ENCODE measurements at regions not wholly inside any gene's neighbourhood (a gene's known extent, or its start where the extent isn't known, plus 50 kb on each side); places are given as distances from the start of the nearest gene placed in this dataset.
"Not testable (repeated sequence)": the region's sequence is repeated elsewhere in the genome, so short reads cannot be mapped to it uniquely, and the experiment has no call there.

- no peak for DNase-seq (ENCODE audit: low read depth)
- H3K4me3 ChIP-seq (replicated peaks; ENCODE audit: low read depth, low read length): no peak overlapping the region
- no peak for TF ChIP-seq CTCF (IDR thresholded peaks at IDR 0.05; ENCODE audit: low read length, missing control alignments)
Observed at GRCh38 chr21:28391938-28392849, 600.5 kb downstream of the LTN1 start.

GRCh38 chr21:28387220-28387619 is 605.5 kb downstream of the LTN1 start:
- no peak for DNase-seq (ENCODE audit: low read depth)
- no peak overlapping the region for H3K4me3 ChIP-seq (replicated peaks; ENCODE audit: low read depth, low read length)
- TF ChIP-seq CTCF (IDR thresholded peaks at IDR 0.05; ENCODE audit: low read length, missing control alignments): no peak

DNA sequence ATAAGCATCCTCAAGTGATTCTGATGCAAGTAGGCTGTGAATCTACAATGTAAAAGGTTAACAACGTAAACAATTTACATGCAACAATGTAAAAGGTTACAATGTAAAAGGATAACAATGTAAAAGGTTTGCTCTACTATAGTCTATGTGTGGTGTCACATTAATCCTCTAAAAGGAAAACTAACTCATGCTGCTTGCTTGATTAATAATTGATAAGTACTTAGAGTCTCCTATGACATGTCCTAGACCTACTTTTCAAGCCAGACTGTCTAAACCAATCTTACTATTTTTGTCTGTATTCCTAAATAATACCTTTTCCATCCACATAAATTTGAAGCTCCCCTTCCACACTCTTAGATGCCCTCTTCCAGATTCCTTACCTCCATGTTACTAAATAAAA is 606.8 kb downstream of the LTN1 start:
- TF ChIP-seq CTCF (IDR thresholded peaks at IDR 0.05; ENCODE audit: low read length, missing control alignments): no peak
- no peak for DNase-seq (ENCODE audit: low read depth)
- H3K4me3 ChIP-seq (replicated peaks; ENCODE audit: low read depth, low read length): no peak overlapping the region

GRCh38 chr21:28381000-28381745 is 611.5 kb downstream of the LTN1 start:
- not testable (repeated sequence) for H3K4me3 ChIP-seq (replicated peaks; ENCODE audit: low read depth, low read length); DNase-seq (ENCODE audit: low read depth)

GRCh38 chr21:28380241-28380640 is 612.4 kb downstream of the LTN1 start:
- no peak for TF ChIP-seq CTCF (IDR thresholded peaks at IDR 0.05; ENCODE audit: low read length, missing control alignments)
- H3K4me3 ChIP-seq (replicated peaks; ENCODE audit: low read depth, low read length): no peak overlapping the region
- no peak for DNase-seq (ENCODE audit: low read depth)

DNA sequence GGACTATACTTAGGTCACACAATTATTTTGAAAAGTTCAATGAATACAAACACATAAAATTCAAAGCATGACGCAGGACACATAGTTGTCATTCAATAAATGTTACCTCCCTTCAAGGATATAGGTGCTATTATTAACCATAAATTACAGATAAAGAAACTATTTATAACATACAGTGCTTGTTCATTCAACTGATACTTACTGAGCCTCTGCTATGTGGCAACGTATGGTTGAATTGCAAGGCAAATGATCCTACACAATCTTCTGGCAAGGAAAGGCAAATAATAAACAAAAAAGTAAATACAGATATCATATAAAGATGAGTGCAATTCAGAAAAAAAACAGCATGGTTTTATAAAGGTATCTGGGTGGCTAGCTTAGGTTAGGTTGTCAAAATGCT is 614.7 kb downstream of the LTN1 start:
- DNase-seq (ENCODE audit: low read depth): no peak
- no peak overlapping the region for H3K4me3 ChIP-seq (replicated peaks; ENCODE audit: low read depth, low read length)
- no peak for TF ChIP-seq CTCF (IDR thresholded peaks at IDR 0.05; ENCODE audit: low read length, missing control alignments)

DNA sequence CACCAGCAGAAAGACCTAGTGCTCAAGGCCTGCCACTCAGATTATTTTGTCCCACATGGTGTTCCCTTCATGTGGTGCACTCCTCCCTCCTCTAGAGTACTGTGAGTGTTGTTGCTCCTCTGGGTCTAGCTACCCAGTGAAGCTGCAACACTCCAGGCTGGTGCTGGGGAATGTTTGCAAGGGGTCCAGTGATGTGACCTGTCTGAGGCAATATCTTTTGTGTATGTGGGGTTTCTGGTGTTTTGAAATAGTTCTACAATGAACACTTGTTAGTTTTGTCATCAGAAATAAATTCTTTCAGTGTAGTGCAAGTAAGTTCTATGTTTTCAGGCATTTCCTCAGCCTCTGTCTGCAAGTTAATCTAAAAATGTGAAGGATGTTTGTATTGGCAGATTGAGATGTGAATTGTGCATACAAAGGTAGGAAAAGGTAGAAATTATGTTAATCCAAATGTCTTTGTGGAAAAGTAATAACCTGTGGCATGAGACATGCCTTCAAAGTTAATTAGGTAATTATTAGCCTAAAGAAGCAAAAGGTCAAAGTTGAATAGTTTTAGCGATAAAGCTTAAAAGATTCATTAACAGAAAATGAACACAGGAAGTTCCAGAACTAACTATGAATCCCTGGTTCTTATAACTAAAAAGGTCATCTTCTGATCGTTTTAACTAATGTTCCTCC is 616.8 kb downstream of the LTN1 start:
- no peak for TF ChIP-seq CTCF (IDR thresholded peaks at IDR 0.05; ENCODE audit: low read length, missing control alignments)
- peak; percentile 77 for DNase-seq (ENCODE audit: low read depth)
- no peak overlapping the region for H3K4me3 ChIP-seq (replicated peaks; ENCODE audit: low read depth, low read length)
